ENCODE measurements at regions not wholly inside any gene's neighbourhood (a gene's known extent, or its start where the extent isn't known, plus 50 kb on each side); places are given as distances from the start of the nearest gene placed in this dataset.

- Histone ChIP-seq H3K36me3 (ENCODE audit: control insufficient read depth, insufficient read depth, low read length) (no peaks in the 10 kb centered on the region), H3K27me3 (ENCODE audit: control insufficient read depth, insufficient read depth, low read length) (no peaks in the 10 kb centered on the region), H3K4me3 (ENCODE audit: low read depth, low read length) (no peak overlapping the region)
- DNase-seq (ENCODE audit: low read depth): no peak
- CTCF ChIA-PET: no interaction called here
- POLR2A ChIA-PET: no interaction called here
- no peak for TF ChIP-seq CTCF (IDR thresholded peaks at IDR 0.05; ENCODE audit: insufficient read depth, low read depth, low read length)
Observed at GRCh38 chr11:103716363-103716762, 320.1 kb upstream of the DDI1 start.

DNA sequence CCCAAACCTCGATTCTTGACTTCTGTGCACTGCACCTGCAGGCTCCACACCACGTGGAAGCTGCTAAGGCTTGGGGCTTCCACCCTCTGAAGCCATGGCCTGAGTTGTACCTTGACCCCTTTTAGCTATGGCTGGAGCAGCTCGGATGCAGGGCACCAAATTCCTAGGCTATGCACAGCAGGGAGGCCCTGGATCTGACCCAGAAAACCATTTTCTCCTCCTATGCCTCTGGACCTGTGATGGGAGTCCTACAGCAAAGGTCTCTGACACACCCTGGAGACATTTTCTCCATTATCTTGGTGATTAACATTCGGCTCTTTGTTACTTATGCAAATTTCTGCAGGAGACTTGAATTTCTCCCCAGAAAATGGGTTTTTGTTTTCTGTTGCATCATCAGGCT is 309.2 kb upstream of the DDI1 start:
- CTCF ChIA-PET: no interaction called here
- no peaks in the 10 kb centered on the region for H3K36me3 ChIP-seq (ENCODE audit: control insufficient read depth, insufficient read depth, low read length)
- POLR2A ChIA-PET: no interaction called here

DNA sequence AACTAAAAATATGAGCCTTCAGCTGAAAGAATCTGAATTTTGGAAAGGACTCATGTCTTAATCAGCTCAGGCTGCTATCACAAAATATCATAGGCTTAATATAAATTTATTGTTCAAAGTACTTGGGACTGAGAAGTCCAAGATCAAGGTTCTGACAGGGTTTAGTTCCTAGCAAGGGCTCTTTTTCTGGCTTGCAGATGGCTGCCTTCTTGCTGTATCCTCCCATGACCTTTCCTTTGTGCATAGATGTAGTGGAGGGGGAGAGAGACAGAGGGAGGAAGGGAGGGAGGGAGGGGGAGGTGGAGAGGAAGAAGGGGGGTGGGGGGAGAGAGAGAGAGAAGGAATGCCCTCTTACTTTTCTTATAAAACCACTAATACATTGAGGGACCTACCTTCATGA is 306.8 kb upstream of the DDI1 start:
- Histone ChIP-seq H3K27me3 (ENCODE audit: control insufficient read depth, insufficient read depth, low read length) (no peaks in the 10 kb centered on the region), H3K4me3 (ENCODE audit: low read depth, low read length) (no peak overlapping the region), H3K36me3 (ENCODE audit: control insufficient read depth, insufficient read depth, low read length) (no peaks in the 10 kb centered on the region)
- POLR2A ChIA-PET: no interaction called here
- no peak for TF ChIP-seq CTCF (IDR thresholded peaks at IDR 0.05; ENCODE audit: insufficient read depth, low read depth, low read length)
- DNase-seq (ENCODE audit: low read depth): no peak
- CTCF ChIA-PET: interaction anchor here (1.2 to 1.4 kb wide), 2 partner anchors 12 to 47 kb away, joined by 3 read pairs; no protein-coding TSS in a partner anchor

More for the DNA sequence above, 309.2 kb upstream of the DDI1 start:
- H3K27me3 ChIP-seq (ENCODE audit: control insufficient read depth, insufficient read depth, low read length): no peaks in the 10 kb centered on the region
- TF ChIP-seq CTCF (IDR thresholded peaks at IDR 0.05; ENCODE audit: insufficient read depth, low read depth, low read length): no peak
- no peak overlapping the region for H3K4me3 ChIP-seq (ENCODE audit: low read depth, low read length)
- DNase-seq (ENCODE audit: low read depth): no peak

DNA sequence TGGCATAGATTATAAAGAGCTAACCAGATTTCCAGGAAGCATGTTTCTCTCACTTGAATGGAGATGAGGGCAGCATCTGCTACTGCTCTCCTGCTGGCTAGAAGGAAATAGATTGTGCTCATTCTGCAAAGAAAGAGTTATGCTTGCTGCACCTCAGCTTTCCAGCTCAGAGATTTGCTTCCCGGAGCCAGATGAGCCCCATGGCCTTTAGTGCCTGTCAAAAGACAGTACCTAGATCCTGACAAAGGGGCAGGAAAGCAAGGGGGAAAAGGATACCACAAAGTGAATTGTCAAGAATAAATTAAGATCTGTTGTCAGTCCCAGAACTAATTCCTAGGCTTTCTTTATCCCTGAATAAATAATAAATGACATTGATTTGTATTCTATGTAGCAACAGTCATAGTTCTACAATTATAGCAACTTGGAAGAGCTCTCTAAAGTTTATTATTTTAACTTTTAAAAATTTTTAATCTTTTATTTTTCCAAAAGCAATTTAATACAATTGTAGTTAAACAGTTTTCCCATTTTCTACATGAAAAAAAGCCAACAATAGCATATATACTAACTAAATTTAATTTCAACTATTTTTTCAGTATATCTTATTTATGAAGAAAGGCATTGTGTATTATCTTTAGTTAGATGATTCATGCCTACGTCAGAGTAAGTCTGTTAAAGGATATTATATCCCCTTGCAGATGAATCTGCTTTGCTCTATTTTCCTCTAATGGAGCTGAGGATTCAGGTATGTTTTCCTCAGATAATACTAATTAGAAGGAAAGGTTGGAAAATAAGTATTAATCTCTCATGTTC is 306.1 kb upstream of the DDI1 start:
- Histone ChIP-seq H3K4me3 (ENCODE audit: low read depth, low read length) (no peak overlapping the region), H3K27me3 (ENCODE audit: control insufficient read depth, insufficient read depth, low read length) (no peaks in the 10 kb centered on the region), H3K36me3 (ENCODE audit: control insufficient read depth, insufficient read depth, low read length) (no peaks in the 10 kb centered on the region)
- no peak for DNase-seq (ENCODE audit: low read depth)
- CTCF ChIA-PET: interaction anchor here (1.2 to 1.5 kb wide), 3 partner anchors 13 to 48 kb away, joined by 3 to 4 read pairs (median 3); no protein-coding TSS in a partner anchor
- POLR2A ChIA-PET: no interaction called here
- TF ChIP-seq CTCF (IDR thresholded peaks at IDR 0.05; ENCODE audit: insufficient read depth, low read depth, low read length): no peak

DNA sequence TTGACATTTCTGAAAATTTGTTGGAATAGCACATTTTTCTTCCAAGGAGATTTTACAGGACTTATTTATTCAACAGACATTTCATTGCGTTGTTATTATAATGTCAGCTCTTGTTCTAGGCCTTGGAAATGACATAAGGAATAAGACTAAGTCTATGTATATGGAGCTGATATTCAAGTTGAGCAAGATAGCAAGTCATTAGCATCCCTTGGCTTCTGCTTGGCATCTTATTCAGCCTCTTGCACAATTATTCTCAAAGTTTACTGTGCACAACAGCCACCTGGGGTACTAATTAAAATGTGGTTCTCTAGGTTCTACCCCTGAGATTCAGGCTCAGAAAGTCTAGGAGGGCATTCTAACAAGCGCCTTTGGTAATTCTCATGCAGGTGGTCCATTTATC is 304.8 kb upstream of the DDI1 start:
- POLR2A ChIA-PET: no interaction called here
- CTCF ChIA-PET: interaction anchor here (1.5 kb wide), 1 partner anchor 13 kb away, joined by 4 read pairs; no protein-coding TSS in a partner anchor
- Histone ChIP-seq H3K27me3 (ENCODE audit: control insufficient read depth, insufficient read depth, low read length) (no peaks in the 10 kb centered on the region), H3K36me3 (ENCODE audit: control insufficient read depth, insufficient read depth, low read length) (no peaks in the 10 kb centered on the region), H3K4me3 (ENCODE audit: low read depth, low read length) (no peak overlapping the region)
- DNase-seq (ENCODE audit: low read depth): no peak
- no peak for TF ChIP-seq CTCF (IDR thresholded peaks at IDR 0.05; ENCODE audit: insufficient read depth, low read depth, low read length)
